GM12878 (cell line): ENCODE measurements at regions not wholly inside any gene's neighbourhood (a gene's known extent, or its start where the extent isn't known, plus 50 kb on each side); places are given as distances from the start of the nearest gene placed in this dataset.

Experiments used
- ATAC-seq: fragments of 200-7000 bp; cut with Tn5 transposase; 3 replicates; pipeline ENCODE4 v1.9.1; 2020; ENCODE audit warnings: mild to moderate bottlenecking, moderate library complexity
- BruUV-seq: library from RNA; stranded (reverse); fragments of 400-500 nt; replicated peaks from 2 replicates; lab custom pipeline; 2021; lab: Mats Ljungman, UMichigan
- CTCF ChIA-PET: fragments of 300-600 bp; sonication (Branson Sonifier 250); formaldehyde crosslinking; extraction: SDS; loops from one replicate; lab custom pipeline; 2021; ENCODE audit warnings: inconsistent platforms; lab: Yijun Ruan, JAX
- POLR2A ChIA-PET: fragments of 350-600 bp; formaldehyde crosslinking; extraction: SDS; loops from one replicate; lab custom pipeline; 2021; ENCODE audit warnings: inconsistent platforms; lab: Charles Lee
- RAD21 ChIA-PET: fragments of 300-600 bp; sonication (Branson Sonifier 250); formaldehyde crosslinking; loops from one replicate; lab custom pipeline; 2023; ENCODE audit warnings: antibody characterized with exemption; ENCODE audit not compliant: unreplicated experiment; lab: Charles Lee
- SMC1A ChIA-PET: fragments of 300-600 bp; sonication (Branson Sonifier 250); formaldehyde crosslinking; loops from one replicate; lab custom pipeline; 2023; ENCODE audit not compliant: unreplicated experiment, uncharacterized antibody; lab: Charles Lee
- DNase-seq: peaks from one replicate; pipeline ENCODE4 v3.0.0-alpha.2; 2011; ENCODE audit warnings: low read depth, low spot score
- FAIRE-seq: peaks from 3 replicates; lab custom pipeline; 2011; peaks lifted over from hg19 to GRCh38; lab: Jason Lieb, UNC
- H2AFZ ChIP-seq: 2 replicates; pipeline ENCODE4 v1.6.0; 2011; ENCODE audit warnings: low read depth, low read length, control low read depth; ENCODE audit not compliant: control insufficient read depth
- H3K27ac ChIP-seq: 2 replicates; pipeline ENCODE4 v1.5.1; 2011; ENCODE audit warnings: control low read depth; ENCODE audit not compliant: control insufficient read depth, insufficient read depth
- H3K27me3 ChIP-seq, 2 experiments: replicated peaks in 1 of 2; 2 replicates each; pipeline versions ENCODE4 v1.6.0 to v1.6.1; 2011; ENCODE audit warnings: low read length in 1 of 2; ENCODE audit not compliant: control insufficient read depth in 2 of 2, insufficient read depth in 2 of 2
- H3K36me3 ChIP-seq, 2 experiments: 2 replicates each; pipeline ENCODE4 v1.5.1; 2011; ENCODE audit warnings: low read length in 1 of 2; ENCODE audit not compliant: control insufficient read depth in 2 of 2, insufficient read depth in 2 of 2
- H3K4me1 ChIP-seq: 2 replicates; pipeline ENCODE4 v1.6.1; 2011; ENCODE audit warnings: mild to moderate bottlenecking, low read length, moderate library complexity, mixed read lengths; ENCODE audit not compliant: control insufficient read depth, insufficient read depth
- H3K4me2 ChIP-seq: 2 replicates; pipeline ENCODE4 v1.6.0; 2011; ENCODE audit warnings: control low read depth; ENCODE audit not compliant: control insufficient read depth, insufficient read depth
- H3K4me3 ChIP-seq: fragments of 200-600 bp; sonication (generic); 2 replicates; pipeline ENCODE4 v1.5.1; 2016
- H3K79me2 ChIP-seq: 2 replicates; pipeline ENCODE4 v1.6.0; 2011; ENCODE audit warnings: low read length; ENCODE audit not compliant: control insufficient read depth, insufficient read depth
- H3K9ac ChIP-seq: 2 replicates; pipeline ENCODE4 v1.8.0; 2011; ENCODE audit warnings: low read length, control low read depth, mixed read lengths; ENCODE audit not compliant: control insufficient read depth, insufficient read depth
- H3K9me3 ChIP-seq: replicated peaks from 3 replicates; pipeline ENCODE4 v1.5.1; 2011; ENCODE audit warnings: mild to moderate bottlenecking, low read length; ENCODE audit not compliant: control insufficient read depth, insufficient read depth
- H4K20me1 ChIP-seq: 2 replicates; pipeline ENCODE4 v1.6.0; 2011; ENCODE audit not compliant: control insufficient read depth, insufficient read depth
- ATF3 ChIP-seq: IDR thresholded peaks from 2 replicates; pipeline ENCODE4 v1.6.1; 2011; ENCODE audit warnings: low read depth, mild to moderate bottlenecking, low read length, moderate library complexity, borderline replicate concordance; ENCODE audit errors: extremely low read depth
- DPF2 ChIP-seq: fragments of 450-650 bp; IDR thresholded peaks from 2 replicates; pipeline ENCODE4 v1.6.1; 2017; ENCODE audit warnings: mild to moderate bottlenecking
- EP300 ChIP-seq, 2 experiments: fragments of 150-350 bp in 1 of 2; IDR thresholded peaks; 2 replicates each; pipeline ENCODE4 v1.6.1; 2011 to 2012; ENCODE audit warnings: low read depth in 2 of 2, low read length in 2 of 2, borderline replicate concordance in 1 of 2, improper control_type of control experiment in 1 of 2, inconsistent platforms in 1 of 2; ENCODE audit not compliant: control insufficient read depth in 1 of 2
- MEF2A ChIP-seq: IDR thresholded peaks from 2 replicates; pipeline ENCODE4 v1.6.1; 2011; ENCODE audit warnings: low read depth, mild to moderate bottlenecking, low read length, moderate library complexity; ENCODE audit not compliant: insufficient read depth
- PKNOX1 ChIP-seq: fragments of 450-650 bp; IDR thresholded peaks from 2 replicates; pipeline ENCODE4 v1.6.1; 2016; ENCODE audit warnings: mild to moderate bottlenecking
- REST ChIP-seq: IDR thresholded peaks from 2 replicates; pipeline ENCODE4 v1.6.1; 2012; ENCODE audit warnings: mild to moderate bottlenecking, low read depth, low read length
- WGBS: methylation state at CpG from one replicate; pipeline ENCODE4 v1.1.6; 2016; ENCODE audit warnings: low lambda C conversion rate; ENCODE audit not compliant: insufficient replicate concordance, insufficient coverage; ENCODE audit errors: missing lambda C conversion rate; 5-methylcytosine and 5-hydroxymethylcytosine counted together
- in situ Hi-C: fragments of 300-500 bp; cut with MboI; formaldehyde crosslinking; loops from 9 replicates; pipeline ENCODE4 v1.14.3; 2018; ENCODE audit warnings: mixed read lengths
- intact Hi-C: fragments of 100-400 bp; cut with micrococcal nuclease; formaldehyde crosslinking; loops from one replicate; pipeline ENCODE4 v1.14.2; 2022; ENCODE audit not compliant: unreplicated experiment

- in situ Hi-C loops = no loop called here
Measured at GRCh38 chr4:29619168-29619567, 1101.0 kb upstream of the PCDH7 start.

More at GRCh38 chr4:29619168-29619567, 1101.0 kb upstream of the PCDH7 start:
- TF ChIP-seq PKNOX1 = no peak
- TF ChIP-seq ATF3 = no peak
- no peak for TF ChIP-seq DPF2
- TF ChIP-seq MEF2A = no peak
- TF ChIP-seq REST = no peak
- no peak for TF ChIP-seq EP300 (IDR thresholded peaks at IDR 0.05; ENCODE audit: borderline replicate concordance in 1 of 2, control insufficient read depth in 1 of 2, low read depth in 2 of 2, low read length in 2 of 2)
- Histone ChIP-seq H3K4me3 (no peak overlapping the region), H4K20me1 (no peaks in the 10 kb centered on the region), H3K9ac (no peak overlapping the region), H3K4me2 (no peak overlapping the region), H3K79me2 (no peaks in the 10 kb centered on the region), H3K27ac (no peak overlapping the region), H3K4me1 (no peaks in the 10 kb centered on the region), H3K9me3 (no peaks in the 10 kb centered on the region), H3K36me3 (no peaks in the 10 kb centered on the region), H3K27me3 (no peaks in the 10 kb centered on the region), H2AFZ (no peak overlapping the region)
- intact Hi-C loops = no loop called here
- no peak for ATAC-seq
- ChIA-PET POLR2A (no interaction called here), RAD21 (no interaction called here), CTCF (no interaction called here), SMC1A (interaction anchor here (1.2 kb wide), 1 partner anchor 45 kb away, joined by 3 read pairs; no protein-coding TSS in a partner anchor)
- no TSS peak for BruUV-seq
- DNase-seq = no peak
- no peak for FAIRE-seq
- 0% methylated on average over 2 of the region's 2 CpGs for WGBS
